ENCODE measurements at regions not wholly inside any gene's neighbourhood (a gene's known extent, or its start where the extent isn't known, plus 50 kb on each side); places are given as distances from the start of the nearest gene placed in this dataset.

DNA sequence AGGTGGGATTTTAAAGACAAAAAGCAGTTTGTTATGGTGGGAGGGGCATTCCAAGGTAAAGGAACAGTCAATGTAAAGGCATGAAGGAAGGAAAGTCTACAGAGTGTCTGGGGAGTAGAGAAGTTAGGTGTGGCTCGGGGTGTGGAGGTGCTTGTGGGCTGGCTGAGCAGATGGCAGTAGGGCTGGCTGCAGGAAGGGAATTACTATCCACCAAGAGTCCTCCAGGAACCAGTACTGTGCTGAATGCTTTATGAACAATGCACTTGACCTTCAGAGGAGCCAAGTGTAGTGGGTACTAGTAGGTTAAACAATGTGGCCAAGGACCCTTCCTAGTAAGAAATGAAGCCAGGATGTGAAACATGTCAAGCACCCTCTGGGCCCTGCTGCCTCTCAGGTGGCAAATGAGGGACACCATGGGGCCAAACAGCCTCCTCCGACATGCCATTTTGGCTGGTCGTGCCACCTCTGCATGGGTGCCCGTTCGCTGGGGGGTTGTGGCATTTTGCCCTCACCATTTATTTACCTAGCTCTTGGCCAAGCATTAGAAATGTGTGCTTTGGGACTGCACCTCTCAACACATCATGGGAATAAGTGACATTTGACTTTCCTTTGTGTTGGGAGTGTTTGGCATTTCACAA lies 123.6 kb upstream of the TENM4 start:
- WGBS, 2 donors: 60 to 81% methylated on average over 5 of the region's 5 CpGs
- H3K36me3 ChIP-seq (ENCODE audit: control insufficient read depth in 4 of 4, insufficient read depth in 4 of 4, low read length in 4 of 4): no peaks in the 10 kb centered on the region
- DNase-seq (peak in 2 of 3 donors; percentile 25 to 41), ATAC-seq (ENCODE audit: insufficient read depth, low FRiP score) (peak; percentile 90)
- TF ChIP-seq, protein P1, sequence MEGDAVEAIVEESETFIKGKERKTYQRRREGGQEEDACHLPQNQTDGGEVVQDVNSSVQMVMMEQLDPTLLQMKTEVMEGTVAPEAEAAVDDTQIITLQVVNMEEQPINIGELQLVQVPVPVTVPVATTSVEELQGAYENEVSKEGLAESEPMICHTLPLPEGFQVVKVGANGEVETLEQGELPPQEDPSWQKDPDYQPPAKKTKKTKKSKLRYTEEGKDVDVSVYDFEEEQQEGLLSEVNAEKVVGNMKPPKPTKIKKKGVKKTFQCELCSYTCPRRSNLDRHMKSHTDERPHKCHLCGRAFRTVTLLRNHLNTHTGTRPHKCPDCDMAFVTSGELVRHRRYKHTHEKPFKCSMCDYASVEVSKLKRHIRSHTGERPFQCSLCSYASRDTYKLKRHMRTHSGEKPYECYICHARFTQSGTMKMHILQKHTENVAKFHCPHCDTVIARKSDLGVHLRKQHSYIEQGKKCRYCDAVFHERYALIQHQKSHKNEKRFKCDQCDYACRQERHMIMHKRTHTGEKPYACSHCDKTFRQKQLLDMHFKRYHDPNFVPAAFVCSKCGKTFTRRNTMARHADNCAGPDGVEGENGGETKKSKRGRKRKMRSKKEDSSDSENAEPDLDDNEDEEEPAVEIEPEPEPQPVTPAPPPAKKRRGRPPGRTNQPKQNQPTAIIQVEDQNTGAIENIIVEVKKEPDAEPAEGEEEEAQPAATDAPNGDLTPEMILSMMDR (IDR thresholded peaks at IDR 0.05; ENCODE audit: control extremely low read depth, extremely low read depth): no peak
- H3K4me3 ChIP-seq: no peak overlapping the region
- H3K27me3 ChIP-seq (ENCODE audit: control insufficient read depth in 3 of 3, insufficient read depth in 3 of 3, low read length in 2 of 3): no peaks in the 10 kb centered on the region
- peaks cover 0 to 5% (median 0%) of the 10 kb centered on the region in 5 donors for H3K4me1 ChIP-seq (ENCODE audit: control insufficient read depth in 5 of 5, insufficient read depth in 5 of 5, low read length in 5 of 5)
- no peak overlapping the region for H3K9ac ChIP-seq (ENCODE audit: insufficient read depth in 1 of 2, low read length in 2 of 2)
- peaks cover 0 to 3% (median 0%) of the 10 kb centered on the region in 4 donors for H3K9me3 ChIP-seq (ENCODE audit: control insufficient read depth in 4 of 4, insufficient read depth in 3 of 4, low read length in 3 of 4)
- H3K27ac ChIP-seq (ENCODE audit: low read depth in 1 of 2, low read length in 1 of 2): no peak overlapping the region

- ATAC-seq (ENCODE audit: insufficient read depth, low FRiP score): no peak
- no peak overlapping the region for H3K27ac ChIP-seq (ENCODE audit: low read depth in 1 of 2, low read length in 1 of 2)
- H3K9me3 ChIP-seq (ENCODE audit: control insufficient read depth in 4 of 4, insufficient read depth in 3 of 4, low read length in 3 of 4): no peaks in the 10 kb centered on the region
- H3K4me3 ChIP-seq: no peak overlapping the region
- DNase-seq: no peak
- H3K36me3 ChIP-seq (ENCODE audit: control insufficient read depth in 4 of 4, insufficient read depth in 4 of 4, low read length in 4 of 4): no peaks in the 10 kb centered on the region
- H3K4me1 ChIP-seq (ENCODE audit: control insufficient read depth in 5 of 5, insufficient read depth in 5 of 5, low read length in 5 of 5): peaks cover 0 to 5% (median 0%) of the 10 kb centered on the region in 5 donors
- H3K27me3 ChIP-seq (ENCODE audit: control insufficient read depth in 3 of 3, insufficient read depth in 3 of 3, low read length in 2 of 3): no peaks in the 10 kb centered on the region
- TF ChIP-seq, protein P1 (IDR thresholded peaks at IDR 0.05; ENCODE audit: control extremely low read depth, extremely low read depth): no peak
- H3K9ac ChIP-seq (ENCODE audit: insufficient read depth in 1 of 2, low read length in 2 of 2): no peak overlapping the region
Observed at GRCh38 chr11:79561496-79561895, 120.7 kb upstream of the TENM4 start.

DNA sequence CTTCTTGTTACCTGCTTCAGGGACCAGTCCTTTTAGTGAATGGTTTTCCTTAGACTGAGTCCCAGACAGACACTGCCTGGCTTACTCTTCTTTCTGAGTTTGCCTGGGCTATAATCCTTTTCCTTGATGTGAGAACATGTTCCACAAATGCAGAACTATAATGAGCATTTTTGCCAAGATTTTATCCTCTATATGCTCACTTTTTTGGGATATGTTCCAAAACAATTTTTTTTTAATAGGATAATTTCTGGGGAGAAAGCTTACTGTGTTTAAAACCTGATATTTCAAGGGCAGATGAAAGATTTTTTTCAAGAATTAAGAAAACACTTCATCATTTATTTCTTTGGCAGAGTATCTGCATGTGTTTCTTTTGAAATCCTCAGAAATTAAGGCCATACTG lies 110.0 kb upstream of the TENM4 start:
- Histone ChIP-seq H3K4me1 (ENCODE audit: control insufficient read depth in 5 of 5, insufficient read depth in 5 of 5, low read length in 5 of 5) (peaks cover 0 to 5% (median 0%) of the 10 kb centered on the region in 5 donors), H3K27ac (ENCODE audit: low read depth in 1 of 2, low read length in 1 of 2) (no peak overlapping the region), H3K4me3 (no peak overlapping the region), H3K27me3 (ENCODE audit: control insufficient read depth in 3 of 3, insufficient read depth in 3 of 3, low read length in 2 of 3) (no peaks in the 10 kb centered on the region), H3K9me3 (ENCODE audit: control insufficient read depth in 4 of 4, insufficient read depth in 3 of 4, low read length in 3 of 4) (no peaks in the 10 kb centered on the region), H3K36me3 (ENCODE audit: control insufficient read depth in 4 of 4, insufficient read depth in 4 of 4, low read length in 4 of 4) (no peaks in the 10 kb centered on the region), H3K9ac (ENCODE audit: insufficient read depth in 1 of 2, low read length in 2 of 2) (no peak overlapping the region)
- DNase-seq (peak in 2 of 3 donors; percentile 33 to 45), ATAC-seq (ENCODE audit: insufficient read depth, low FRiP score) (no peak)
- TF ChIP-seq, protein P1 (IDR thresholded peaks at IDR 0.05; ENCODE audit: control extremely low read depth, extremely low read depth): no peak

DNA sequence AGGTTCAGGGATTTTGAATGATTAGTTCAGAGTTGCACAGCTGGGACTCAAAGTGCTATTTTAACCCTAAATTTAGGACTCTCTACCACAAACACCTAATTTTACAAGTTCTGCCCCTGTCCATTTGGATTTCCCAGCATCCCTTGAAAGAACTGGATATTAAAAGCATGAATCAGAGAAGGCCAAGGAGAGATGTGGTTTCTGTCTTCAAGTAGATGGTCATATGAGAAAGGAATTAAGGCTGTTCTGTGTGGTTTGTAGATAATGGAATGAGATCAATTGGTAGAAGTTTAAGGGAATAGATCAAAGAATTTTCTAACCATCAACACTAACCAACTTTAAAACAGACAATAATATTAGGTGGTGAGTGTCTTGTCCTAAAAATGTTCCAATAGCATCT lies 106.4 kb upstream of the TENM4 start:
- no peak for ATAC-seq (ENCODE audit: insufficient read depth, low FRiP score)
- peaks cover 0 to 18% (median 0%) of the 10 kb centered on the region in 5 donors for H3K4me1 ChIP-seq (ENCODE audit: control insufficient read depth in 5 of 5, insufficient read depth in 5 of 5, low read length in 5 of 5)
- no peak for DNase-seq
- no peaks in the 10 kb centered on the region for H3K27me3 ChIP-seq (ENCODE audit: control insufficient read depth in 3 of 3, insufficient read depth in 3 of 3, low read length in 2 of 3)
- H3K9me3 ChIP-seq (ENCODE audit: control insufficient read depth in 4 of 4, insufficient read depth in 3 of 4, low read length in 3 of 4): no peaks in the 10 kb centered on the region
- H3K4me3 ChIP-seq: no peak overlapping the region
- no peak overlapping the region for H3K27ac ChIP-seq (ENCODE audit: low read depth in 1 of 2, low read length in 1 of 2)
- TF ChIP-seq, protein P1 (IDR thresholded peaks at IDR 0.05; ENCODE audit: control extremely low read depth, extremely low read depth): no peak
- H3K36me3 ChIP-seq (ENCODE audit: control insufficient read depth in 4 of 4, insufficient read depth in 4 of 4, low read length in 4 of 4): no peaks in the 10 kb centered on the region
- no peak overlapping the region for H3K9ac ChIP-seq (ENCODE audit: insufficient read depth in 1 of 2, low read length in 2 of 2)

Data from lung (tissue), 11 donors.